ENCODE measurements at regions not wholly inside any gene's neighbourhood (a gene's known extent, or its start where the extent isn't known, plus 50 kb on each side); places are given as distances from the start of the nearest gene placed in this dataset.

DNA sequence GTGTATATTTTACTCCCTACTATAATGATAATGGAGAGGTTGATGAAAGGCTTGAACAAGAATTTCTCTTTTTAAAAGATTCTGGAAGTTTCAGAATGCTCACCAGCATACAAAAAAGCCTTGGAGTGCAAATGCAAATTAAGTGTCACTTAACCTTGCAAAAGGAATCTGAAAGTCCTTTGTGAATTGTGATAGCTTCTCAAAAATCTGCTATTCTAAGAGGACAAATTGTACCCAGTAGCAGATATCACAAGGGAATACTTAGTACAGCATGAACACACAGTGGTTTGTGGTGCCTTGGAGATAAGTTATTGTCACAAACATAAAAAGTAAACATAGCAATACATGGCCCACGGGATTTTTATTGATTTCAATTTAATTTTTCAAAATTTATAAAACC, 1208.3 kb upstream of the B3GALT2 start:
- TF ChIP-seq, protein P1, sequence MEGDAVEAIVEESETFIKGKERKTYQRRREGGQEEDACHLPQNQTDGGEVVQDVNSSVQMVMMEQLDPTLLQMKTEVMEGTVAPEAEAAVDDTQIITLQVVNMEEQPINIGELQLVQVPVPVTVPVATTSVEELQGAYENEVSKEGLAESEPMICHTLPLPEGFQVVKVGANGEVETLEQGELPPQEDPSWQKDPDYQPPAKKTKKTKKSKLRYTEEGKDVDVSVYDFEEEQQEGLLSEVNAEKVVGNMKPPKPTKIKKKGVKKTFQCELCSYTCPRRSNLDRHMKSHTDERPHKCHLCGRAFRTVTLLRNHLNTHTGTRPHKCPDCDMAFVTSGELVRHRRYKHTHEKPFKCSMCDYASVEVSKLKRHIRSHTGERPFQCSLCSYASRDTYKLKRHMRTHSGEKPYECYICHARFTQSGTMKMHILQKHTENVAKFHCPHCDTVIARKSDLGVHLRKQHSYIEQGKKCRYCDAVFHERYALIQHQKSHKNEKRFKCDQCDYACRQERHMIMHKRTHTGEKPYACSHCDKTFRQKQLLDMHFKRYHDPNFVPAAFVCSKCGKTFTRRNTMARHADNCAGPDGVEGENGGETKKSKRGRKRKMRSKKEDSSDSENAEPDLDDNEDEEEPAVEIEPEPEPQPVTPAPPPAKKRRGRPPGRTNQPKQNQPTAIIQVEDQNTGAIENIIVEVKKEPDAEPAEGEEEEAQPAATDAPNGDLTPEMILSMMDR (conservative IDR thresholded peaks at IDR 0.05), result no peak
- no peak for TF ChIP-seq EZH2 (IDR thresholded peaks at IDR 0.05; ENCODE audit: low read depth)

Measured in PC-9 (cell line).